ENCODE measurements at regions not wholly inside any gene's neighbourhood (a gene's known extent, or its start where the extent isn't known, plus 50 kb on each side); places are given as distances from the start of the nearest gene placed in this dataset.

DNA sequence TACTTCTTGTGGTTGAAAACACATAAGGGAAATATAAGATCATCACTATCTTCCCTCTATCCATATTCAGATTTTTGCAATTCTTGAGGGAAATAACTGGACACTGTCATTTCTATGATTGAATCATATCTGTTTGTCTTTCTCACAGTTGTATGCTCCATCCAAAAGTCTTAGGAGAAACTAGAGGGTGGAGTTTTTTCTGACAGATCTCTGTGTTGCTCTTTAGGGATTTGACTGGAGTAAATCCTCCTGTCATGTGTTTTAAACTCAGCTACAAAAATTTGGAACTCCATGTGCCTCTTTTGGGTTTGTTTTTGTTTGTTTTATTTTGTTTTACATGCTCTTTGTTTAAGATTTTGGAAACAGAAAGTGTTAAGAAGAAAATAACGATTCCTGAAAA, 136.5 kb downstream of the SPATA18 start:
- no peaks in the 10 kb centered on the region for H3K36me3 Mint-ChIP-seq (ENCODE audit: low read depth)
- H3K4me1 Mint-ChIP-seq: no peaks in the 10 kb centered on the region
- DNase-seq (ENCODE audit: low read depth, low spot score): no peak
- peaks cover 8% of the 10 kb centered on the region for H3K27me3 Mint-ChIP-seq (ENCODE audit: low read depth)
- TF ChIP-seq, protein P1, sequence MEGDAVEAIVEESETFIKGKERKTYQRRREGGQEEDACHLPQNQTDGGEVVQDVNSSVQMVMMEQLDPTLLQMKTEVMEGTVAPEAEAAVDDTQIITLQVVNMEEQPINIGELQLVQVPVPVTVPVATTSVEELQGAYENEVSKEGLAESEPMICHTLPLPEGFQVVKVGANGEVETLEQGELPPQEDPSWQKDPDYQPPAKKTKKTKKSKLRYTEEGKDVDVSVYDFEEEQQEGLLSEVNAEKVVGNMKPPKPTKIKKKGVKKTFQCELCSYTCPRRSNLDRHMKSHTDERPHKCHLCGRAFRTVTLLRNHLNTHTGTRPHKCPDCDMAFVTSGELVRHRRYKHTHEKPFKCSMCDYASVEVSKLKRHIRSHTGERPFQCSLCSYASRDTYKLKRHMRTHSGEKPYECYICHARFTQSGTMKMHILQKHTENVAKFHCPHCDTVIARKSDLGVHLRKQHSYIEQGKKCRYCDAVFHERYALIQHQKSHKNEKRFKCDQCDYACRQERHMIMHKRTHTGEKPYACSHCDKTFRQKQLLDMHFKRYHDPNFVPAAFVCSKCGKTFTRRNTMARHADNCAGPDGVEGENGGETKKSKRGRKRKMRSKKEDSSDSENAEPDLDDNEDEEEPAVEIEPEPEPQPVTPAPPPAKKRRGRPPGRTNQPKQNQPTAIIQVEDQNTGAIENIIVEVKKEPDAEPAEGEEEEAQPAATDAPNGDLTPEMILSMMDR (conservative IDR thresholded peaks at IDR 0.05): no peak
- no peaks in the 10 kb centered on the region for H3K9me3 Mint-ChIP-seq
- no peak overlapping the region for H3K27ac Mint-ChIP-seq (ENCODE audit: unreplicated experiment)
- no peak overlapping the region for H3K4me3 Mint-ChIP-seq

DNA sequence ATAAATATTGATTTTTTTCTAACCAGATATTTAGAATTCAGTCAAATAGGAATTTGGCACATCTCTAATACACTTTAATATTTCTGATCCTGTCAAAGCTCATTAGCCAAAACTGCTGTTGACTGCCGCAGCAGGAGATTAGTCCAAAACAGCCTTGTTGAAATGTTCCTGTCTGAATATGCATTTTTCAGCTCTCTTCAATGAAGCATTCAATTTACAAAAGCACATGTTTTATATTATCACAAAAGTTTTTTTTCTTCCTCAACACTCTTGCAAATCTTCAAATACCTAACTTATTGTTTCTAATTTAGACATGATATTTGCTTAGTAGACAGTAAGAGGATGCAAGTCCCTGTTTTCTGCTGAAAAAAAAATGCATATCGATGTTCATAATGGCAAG, 140.9 kb downstream of the SPATA18 start:
- Mint-ChIP-seq H3K4me1 (no peaks in the 10 kb centered on the region), H3K27ac (ENCODE audit: unreplicated experiment) (no peak overlapping the region), H3K27me3 (ENCODE audit: low read depth) (peaks cover 8% of the 10 kb centered on the region), H3K4me3 (no peak overlapping the region), H3K36me3 (ENCODE audit: low read depth) (no peaks in the 10 kb centered on the region), H3K9me3 (no peaks in the 10 kb centered on the region)
- no peak for DNase-seq (ENCODE audit: low read depth, low spot score)
- TF ChIP-seq, protein P1 (conservative IDR thresholded peaks at IDR 0.05): no peak

DNA sequence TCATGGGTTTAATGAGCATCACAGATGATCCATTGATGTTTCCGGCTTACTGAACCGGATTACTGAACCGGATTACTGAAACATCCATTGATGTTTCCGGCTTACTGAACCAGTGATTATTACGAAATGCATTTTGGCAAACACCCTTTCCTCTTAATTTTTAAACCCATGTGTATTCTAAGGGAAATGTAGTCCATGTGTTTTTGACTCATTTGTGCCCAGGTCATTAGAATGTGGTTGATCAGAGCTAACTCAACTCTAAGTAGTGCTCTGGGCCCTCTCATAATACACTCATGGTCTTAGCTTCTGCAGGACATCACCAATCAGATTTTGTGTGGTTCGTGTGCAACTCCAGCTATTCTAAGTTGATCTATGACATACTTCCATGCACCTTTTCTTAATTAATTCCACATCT, 141.6 kb downstream of the SPATA18 start:
- Mint-ChIP-seq H3K4me1 (no peaks in the 10 kb centered on the region), H3K9me3 (no peaks in the 10 kb centered on the region), H3K4me3 (no peak overlapping the region), H3K27ac (ENCODE audit: unreplicated experiment) (no peak overlapping the region), H3K36me3 (ENCODE audit: low read depth) (no peaks in the 10 kb centered on the region), H3K27me3 (ENCODE audit: low read depth) (peaks cover 8% of the 10 kb centered on the region)
- DNase-seq (ENCODE audit: low read depth, low spot score): no peak
- TF ChIP-seq, protein P1 (conservative IDR thresholded peaks at IDR 0.05): no peak

DNA sequence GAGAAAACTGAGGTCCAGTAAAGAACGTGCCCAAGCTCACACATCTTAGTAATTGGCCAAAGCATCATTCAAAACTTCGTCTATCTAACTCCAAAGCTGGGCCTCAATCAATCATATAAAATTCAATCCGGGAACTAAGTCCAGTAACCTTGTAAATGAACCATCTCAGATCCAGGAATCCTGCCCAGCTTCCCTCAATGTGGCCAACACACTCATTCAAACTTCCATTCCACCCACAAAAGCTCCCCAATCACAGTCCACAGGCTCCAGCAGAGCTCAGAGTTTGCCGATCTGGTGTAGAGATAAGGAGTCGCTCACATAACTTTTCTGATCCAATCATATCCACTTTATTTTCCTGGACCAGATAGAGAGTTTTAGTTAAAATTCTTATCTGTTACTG, 144.8 kb downstream of the SPATA18 start:
- no peaks in the 10 kb centered on the region for H3K9me3 Mint-ChIP-seq
- H3K36me3 Mint-ChIP-seq (ENCODE audit: low read depth): no peaks in the 10 kb centered on the region
- no peak for DNase-seq (ENCODE audit: low read depth, low spot score)
- H3K4me3 Mint-ChIP-seq: no peak overlapping the region
- H3K27me3 Mint-ChIP-seq (ENCODE audit: low read depth): no peaks in the 10 kb centered on the region
- H3K27ac Mint-ChIP-seq (ENCODE audit: unreplicated experiment): no peak overlapping the region
- TF ChIP-seq, protein P1 (conservative IDR thresholded peaks at IDR 0.05): no peak
- H3K4me1 Mint-ChIP-seq: peaks cover 11% of the 10 kb centered on the region

DNA sequence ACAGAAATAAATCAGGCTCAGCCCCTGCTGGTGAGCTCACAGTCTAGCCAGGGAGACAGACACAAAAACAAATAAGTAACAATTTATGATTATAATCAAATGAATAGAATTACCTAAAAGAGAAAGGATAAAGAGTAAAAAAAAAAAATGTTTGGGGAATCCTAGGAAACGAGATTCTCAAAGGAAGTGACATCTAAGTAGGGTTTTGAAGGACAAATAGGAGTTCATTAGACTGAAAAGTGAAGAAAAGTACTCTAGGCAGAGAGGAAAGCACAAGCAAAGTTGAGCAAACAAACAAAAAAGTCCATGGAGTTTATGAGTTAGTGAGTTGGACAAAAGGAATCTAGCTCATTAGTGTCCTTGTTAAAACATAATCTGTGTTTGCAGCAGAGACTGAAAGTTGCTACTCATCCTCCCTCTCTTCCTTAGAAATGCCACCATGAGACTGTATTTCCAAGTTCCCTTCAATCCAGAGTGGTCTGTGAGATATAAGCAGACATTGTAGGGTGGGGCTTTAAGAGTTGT, 145.6 kb downstream of the SPATA18 start:
- no peaks in the 10 kb centered on the region for H3K36me3 Mint-ChIP-seq (ENCODE audit: low read depth)
- no peaks in the 10 kb centered on the region for H3K27me3 Mint-ChIP-seq (ENCODE audit: low read depth)
- TF ChIP-seq, protein P1 (conservative IDR thresholded peaks at IDR 0.05): no peak
- peaks cover 3% of the 10 kb centered on the region for H3K9me3 Mint-ChIP-seq
- no peak overlapping the region for H3K27ac Mint-ChIP-seq (ENCODE audit: unreplicated experiment)
- no peak for DNase-seq (ENCODE audit: low read depth, low spot score)
- H3K4me3 Mint-ChIP-seq: no peak overlapping the region
- peaks cover 11% of the 10 kb centered on the region for H3K4me1 Mint-ChIP-seq

DNA sequence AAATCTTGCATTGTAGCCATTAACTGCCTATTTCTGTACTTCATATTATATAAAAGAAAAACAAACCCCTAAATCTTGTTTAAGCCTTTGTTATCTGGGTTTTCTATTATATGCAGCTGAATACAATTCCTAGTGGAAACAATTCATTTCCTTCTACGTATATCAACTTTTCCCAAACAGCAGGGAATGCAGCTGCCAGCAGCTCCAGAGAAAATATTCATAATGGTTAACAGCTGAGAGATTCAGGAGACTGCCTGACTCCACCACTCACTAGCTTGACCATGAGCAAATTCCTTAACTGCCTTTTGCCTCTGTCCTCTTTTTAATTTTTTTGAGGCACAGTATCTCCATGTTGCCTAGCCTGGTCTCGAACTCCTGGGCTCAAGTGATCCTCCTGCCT, 146.2 kb downstream of the SPATA18 start:
- Mint-ChIP-seq H3K27me3 (ENCODE audit: low read depth) (no peaks in the 10 kb centered on the region), H3K9me3 (peaks cover 3% of the 10 kb centered on the region), H3K4me1 (peaks cover 11% of the 10 kb centered on the region), H3K27ac (ENCODE audit: unreplicated experiment) (no peak overlapping the region), H3K36me3 (ENCODE audit: low read depth) (no peaks in the 10 kb centered on the region), H3K4me3 (no peak overlapping the region)
- DNase-seq (ENCODE audit: low read depth, low spot score): no peak
- TF ChIP-seq, protein P1 (conservative IDR thresholded peaks at IDR 0.05): no peak
